HEK293T (cell line): ENCODE measurements at regions not wholly inside any gene's neighbourhood (a gene's known extent, or its start where the extent isn't known, plus 50 kb on each side); places are given as distances from the start of the nearest gene placed in this dataset.

ENCODE experiments used
- ARNT ChIP-seq: fragments of 450-650 bp; IDR thresholded peaks from 2 replicates; pipeline ENCODE4 v1.6.1; 2017; ENCODE audit warnings: mild to moderate bottlenecking
- CTBP1 ChIP-seq: fragments of 450-650 bp; IDR thresholded peaks from 2 replicates; pipeline ENCODE4 v1.6.1; 2016; ENCODE audit warnings: borderline replicate concordance
- FOXA1 ChIP-seq: fragments of 450-650 bp; IDR thresholded peaks from 2 replicates; pipeline ENCODE4 v1.6.1; 2016; ENCODE audit warnings: mild to moderate bottlenecking
- FOXM1 ChIP-seq: fragments of 450-650 bp; IDR thresholded peaks from 2 replicates; pipeline ENCODE4 v1.6.1; 2017; ENCODE audit warnings: mild to moderate bottlenecking, borderline replicate concordance
- HDGF ChIP-seq: fragments of 450-650 bp; IDR thresholded peaks from 2 replicates; pipeline ENCODE4 v1.6.1; 2017; ENCODE audit warnings: antibody characterized with exemption, borderline replicate concordance
- SP1 ChIP-seq: fragments of 450-650 bp; IDR thresholded peaks from 2 replicates; pipeline ENCODE4 v1.6.1; 2017
- SUZ12 ChIP-seq: fragments of 450-650 bp; IDR thresholded peaks from 2 replicates; pipeline ENCODE4 v1.6.1; 2016; ENCODE audit warnings: mild to moderate bottlenecking

DNA sequence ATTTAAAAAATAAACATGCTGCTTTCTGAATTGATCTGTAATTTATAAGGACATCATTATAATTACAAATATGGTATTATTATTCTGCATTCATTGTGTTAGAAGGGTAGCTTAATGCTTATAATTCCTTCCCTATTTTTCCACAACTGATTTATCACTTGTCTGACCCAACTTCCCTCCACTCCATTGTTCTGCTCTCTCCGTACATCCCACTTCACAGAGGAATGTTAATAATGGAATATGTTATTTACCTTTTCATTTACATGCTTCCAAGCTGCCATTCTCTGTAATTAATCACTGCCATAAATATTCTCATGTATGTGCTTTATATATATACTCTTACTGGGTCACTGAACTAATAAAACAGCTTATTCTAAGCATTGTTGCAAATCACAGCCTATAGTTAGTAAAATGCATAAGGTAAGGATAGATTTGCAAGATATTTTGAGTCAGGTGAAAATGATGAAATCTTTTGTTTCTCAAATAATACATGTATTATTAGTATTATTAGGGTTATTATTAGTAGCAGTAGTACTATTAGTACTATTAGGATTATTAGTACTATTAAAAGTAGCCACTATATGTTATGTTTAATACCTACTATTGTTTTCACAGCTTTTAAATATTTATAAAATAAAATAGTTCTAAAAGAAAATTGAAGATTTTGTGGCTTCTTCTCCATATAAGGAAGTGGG lies 70.6 kb upstream of the NEK7 start:
- no peak for TF ChIP-seq SP1
- no peak for TF ChIP-seq CTBP1
- TF ChIP-seq FOXA1: no peak
- no peak for TF ChIP-seq HDGF
- TF ChIP-seq SUZ12: no peak
- no peak for TF ChIP-seq FOXM1
- TF ChIP-seq ARNT: no peak
